ENCODE measurements at regions not wholly inside any gene's neighbourhood (a gene's known extent, or its start where the extent isn't known, plus 50 kb on each side); places are given as distances from the start of the nearest gene placed in this dataset.

- no peak overlapping the region for H3K9ac ChIP-seq
- no peaks in the 10 kb centered on the region for H3K27me3 ChIP-seq (ENCODE audit: insufficient read depth, low read depth)
- H3K79me2 ChIP-seq (ENCODE audit: insufficient read depth, low read depth), result no peaks in the 10 kb centered on the region
- H4K20me1 ChIP-seq (ENCODE audit: insufficient read depth), result no peaks in the 10 kb centered on the region
- TF ChIP-seq, protein P1, sequence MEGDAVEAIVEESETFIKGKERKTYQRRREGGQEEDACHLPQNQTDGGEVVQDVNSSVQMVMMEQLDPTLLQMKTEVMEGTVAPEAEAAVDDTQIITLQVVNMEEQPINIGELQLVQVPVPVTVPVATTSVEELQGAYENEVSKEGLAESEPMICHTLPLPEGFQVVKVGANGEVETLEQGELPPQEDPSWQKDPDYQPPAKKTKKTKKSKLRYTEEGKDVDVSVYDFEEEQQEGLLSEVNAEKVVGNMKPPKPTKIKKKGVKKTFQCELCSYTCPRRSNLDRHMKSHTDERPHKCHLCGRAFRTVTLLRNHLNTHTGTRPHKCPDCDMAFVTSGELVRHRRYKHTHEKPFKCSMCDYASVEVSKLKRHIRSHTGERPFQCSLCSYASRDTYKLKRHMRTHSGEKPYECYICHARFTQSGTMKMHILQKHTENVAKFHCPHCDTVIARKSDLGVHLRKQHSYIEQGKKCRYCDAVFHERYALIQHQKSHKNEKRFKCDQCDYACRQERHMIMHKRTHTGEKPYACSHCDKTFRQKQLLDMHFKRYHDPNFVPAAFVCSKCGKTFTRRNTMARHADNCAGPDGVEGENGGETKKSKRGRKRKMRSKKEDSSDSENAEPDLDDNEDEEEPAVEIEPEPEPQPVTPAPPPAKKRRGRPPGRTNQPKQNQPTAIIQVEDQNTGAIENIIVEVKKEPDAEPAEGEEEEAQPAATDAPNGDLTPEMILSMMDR (conservative IDR thresholded peaks at IDR 0.05; ENCODE audit: low read depth, low read length), result no peak
- H3K4me3 ChIP-seq (IDR thresholded peaks at IDR 0.05; ENCODE audit: insufficient read depth, low read depth, low read length), result no peak overlapping the region
- H3K27ac ChIP-seq, result no peak overlapping the region
- no peaks in the 10 kb centered on the region for H3K36me3 ChIP-seq (ENCODE audit: insufficient read depth)
- H2AFZ ChIP-seq (ENCODE audit: low read depth), result no peak overlapping the region
- H3K4me1 ChIP-seq (ENCODE audit: low read depth, poor library complexity, severe bottlenecking), result no peaks in the 10 kb centered on the region
- H3K4me2 ChIP-seq, result no peak overlapping the region
Measured at GRCh38 chr4:11549525-11549924, 120.8 kb upstream of the HS3ST1 start.

- Histone ChIP-seq H3K9ac (no peak overlapping the region), H3K27me3 (ENCODE audit: insufficient read depth, low read depth) (no peaks in the 10 kb centered on the region), H3K4me3 (IDR thresholded peaks at IDR 0.05; ENCODE audit: insufficient read depth, low read depth, low read length) (no peak overlapping the region), H3K4me1 (ENCODE audit: low read depth, poor library complexity, severe bottlenecking) (no peaks in the 10 kb centered on the region), H4K20me1 (ENCODE audit: insufficient read depth) (no peaks in the 10 kb centered on the region), H3K27ac (no peak overlapping the region), H3K79me2 (ENCODE audit: insufficient read depth, low read depth) (no peaks in the 10 kb centered on the region), H3K36me3 (ENCODE audit: insufficient read depth) (no peaks in the 10 kb centered on the region), H3K4me2 (no peak overlapping the region), H2AFZ (ENCODE audit: low read depth) (no peak overlapping the region)
- TF ChIP-seq, protein P1 (conservative IDR thresholded peaks at IDR 0.05; ENCODE audit: low read depth, low read length), result no peak
Measured at GRCh38 chr4:11548597-11549082, 119.9 kb upstream of the HS3ST1 start.

- H3K4me1 ChIP-seq (ENCODE audit: low read depth, poor library complexity, severe bottlenecking), result no peaks in the 10 kb centered on the region
- no peak overlapping the region for H2AFZ ChIP-seq (ENCODE audit: low read depth)
- no peak overlapping the region for H3K4me3 ChIP-seq (IDR thresholded peaks at IDR 0.05; ENCODE audit: insufficient read depth, low read depth, low read length)
- H3K79me2 ChIP-seq (ENCODE audit: insufficient read depth, low read depth), result no peaks in the 10 kb centered on the region
- no peaks in the 10 kb centered on the region for H3K27me3 ChIP-seq (ENCODE audit: insufficient read depth, low read depth)
- no peak overlapping the region for H3K4me2 ChIP-seq
- no peaks in the 10 kb centered on the region for H3K36me3 ChIP-seq (ENCODE audit: insufficient read depth)
- H4K20me1 ChIP-seq (ENCODE audit: insufficient read depth), result no peaks in the 10 kb centered on the region
- H3K27ac ChIP-seq, result no peak overlapping the region
- no peak overlapping the region for H3K9ac ChIP-seq
- TF ChIP-seq, protein P1 (conservative IDR thresholded peaks at IDR 0.05; ENCODE audit: low read depth, low read length), result no peak
Measured at GRCh38 chr4:11546391-11547175, 117.9 kb upstream of the HS3ST1 start.

DNA sequence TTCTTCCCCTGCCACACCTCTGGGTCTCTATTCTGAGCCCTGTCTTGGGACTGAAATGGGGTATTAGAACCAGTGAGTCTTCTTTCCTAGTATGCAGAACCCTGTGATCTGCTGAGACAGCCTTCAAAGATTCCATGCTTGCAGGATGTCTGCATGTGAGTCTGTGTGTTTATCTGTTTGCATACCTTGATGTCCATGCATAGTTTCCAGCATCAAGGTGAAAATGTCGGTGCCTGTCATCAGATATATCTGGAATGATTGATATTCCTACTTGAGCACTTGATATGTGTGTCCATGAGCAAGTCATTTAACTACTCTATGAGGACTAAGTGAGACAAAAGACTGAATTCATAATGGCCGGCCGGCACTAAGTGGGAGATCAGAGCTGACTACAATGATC lies 117.0 kb upstream of the HS3ST1 start:
- no peaks in the 10 kb centered on the region for H3K36me3 ChIP-seq (ENCODE audit: insufficient read depth)
- H3K4me3 ChIP-seq (IDR thresholded peaks at IDR 0.05; ENCODE audit: insufficient read depth, low read depth, low read length), result no peak overlapping the region
- H3K79me2 ChIP-seq (ENCODE audit: insufficient read depth, low read depth), result no peaks in the 10 kb centered on the region
- no peak overlapping the region for H3K27ac ChIP-seq
- no peaks in the 10 kb centered on the region for H3K27me3 ChIP-seq (ENCODE audit: insufficient read depth, low read depth)
- no peaks in the 10 kb centered on the region for H3K4me1 ChIP-seq (ENCODE audit: low read depth, poor library complexity, severe bottlenecking)
- H4K20me1 ChIP-seq (ENCODE audit: insufficient read depth), result no peaks in the 10 kb centered on the region
- TF ChIP-seq, protein P1 (conservative IDR thresholded peaks at IDR 0.05; ENCODE audit: low read depth, low read length), result no peak
- H3K4me2 ChIP-seq, result no peak overlapping the region
- H2AFZ ChIP-seq (ENCODE audit: low read depth), result no peak overlapping the region
- H3K9ac ChIP-seq, result no peak overlapping the region

Data from KMS-11 (cell line).